ENCODE measurements at regions not wholly inside any gene's neighbourhood (a gene's known extent, or its start where the extent isn't known, plus 50 kb on each side); places are given as distances from the start of the nearest gene placed in this dataset.

- TF ChIP-seq, protein P1, sequence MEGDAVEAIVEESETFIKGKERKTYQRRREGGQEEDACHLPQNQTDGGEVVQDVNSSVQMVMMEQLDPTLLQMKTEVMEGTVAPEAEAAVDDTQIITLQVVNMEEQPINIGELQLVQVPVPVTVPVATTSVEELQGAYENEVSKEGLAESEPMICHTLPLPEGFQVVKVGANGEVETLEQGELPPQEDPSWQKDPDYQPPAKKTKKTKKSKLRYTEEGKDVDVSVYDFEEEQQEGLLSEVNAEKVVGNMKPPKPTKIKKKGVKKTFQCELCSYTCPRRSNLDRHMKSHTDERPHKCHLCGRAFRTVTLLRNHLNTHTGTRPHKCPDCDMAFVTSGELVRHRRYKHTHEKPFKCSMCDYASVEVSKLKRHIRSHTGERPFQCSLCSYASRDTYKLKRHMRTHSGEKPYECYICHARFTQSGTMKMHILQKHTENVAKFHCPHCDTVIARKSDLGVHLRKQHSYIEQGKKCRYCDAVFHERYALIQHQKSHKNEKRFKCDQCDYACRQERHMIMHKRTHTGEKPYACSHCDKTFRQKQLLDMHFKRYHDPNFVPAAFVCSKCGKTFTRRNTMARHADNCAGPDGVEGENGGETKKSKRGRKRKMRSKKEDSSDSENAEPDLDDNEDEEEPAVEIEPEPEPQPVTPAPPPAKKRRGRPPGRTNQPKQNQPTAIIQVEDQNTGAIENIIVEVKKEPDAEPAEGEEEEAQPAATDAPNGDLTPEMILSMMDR (IDR thresholded peaks at IDR 0.05; ENCODE audit: low read depth, low read length), result no peak
- no peak for TF ChIP-seq EZH2phosphoT487 (IDR thresholded peaks at IDR 0.05; ENCODE audit: low read depth)
Observed at GRCh38 chr13:65472336-65472735, 1757.8 kb downstream of the PCDH9 start.
